ENCODE measurements at regions not wholly inside any gene's neighbourhood (a gene's known extent, or its start where the extent isn't known, plus 50 kb on each side); places are given as distances from the start of the nearest gene placed in this dataset.

DNA sequence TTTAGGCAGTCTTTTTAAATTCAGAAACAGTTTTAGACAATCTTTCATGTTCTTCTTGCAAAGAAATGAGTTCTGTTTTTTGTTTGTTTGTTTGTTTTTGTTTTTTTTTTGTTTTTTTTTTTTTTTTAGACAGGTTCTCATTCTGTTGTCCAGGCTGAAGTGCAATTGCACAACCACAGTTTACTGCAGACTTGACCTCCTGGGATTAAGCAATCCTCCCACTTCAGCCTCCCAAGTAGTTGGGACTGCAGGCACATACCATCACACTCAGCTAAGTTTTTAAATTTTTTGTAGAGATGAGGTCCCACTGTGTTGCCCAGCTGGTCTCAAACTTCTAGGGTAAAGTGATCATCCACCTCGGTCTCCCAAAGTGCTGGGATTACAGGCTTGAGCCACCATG lies 96.2 kb downstream of the OTOR start:
- TF ChIP-seq, protein P1, sequence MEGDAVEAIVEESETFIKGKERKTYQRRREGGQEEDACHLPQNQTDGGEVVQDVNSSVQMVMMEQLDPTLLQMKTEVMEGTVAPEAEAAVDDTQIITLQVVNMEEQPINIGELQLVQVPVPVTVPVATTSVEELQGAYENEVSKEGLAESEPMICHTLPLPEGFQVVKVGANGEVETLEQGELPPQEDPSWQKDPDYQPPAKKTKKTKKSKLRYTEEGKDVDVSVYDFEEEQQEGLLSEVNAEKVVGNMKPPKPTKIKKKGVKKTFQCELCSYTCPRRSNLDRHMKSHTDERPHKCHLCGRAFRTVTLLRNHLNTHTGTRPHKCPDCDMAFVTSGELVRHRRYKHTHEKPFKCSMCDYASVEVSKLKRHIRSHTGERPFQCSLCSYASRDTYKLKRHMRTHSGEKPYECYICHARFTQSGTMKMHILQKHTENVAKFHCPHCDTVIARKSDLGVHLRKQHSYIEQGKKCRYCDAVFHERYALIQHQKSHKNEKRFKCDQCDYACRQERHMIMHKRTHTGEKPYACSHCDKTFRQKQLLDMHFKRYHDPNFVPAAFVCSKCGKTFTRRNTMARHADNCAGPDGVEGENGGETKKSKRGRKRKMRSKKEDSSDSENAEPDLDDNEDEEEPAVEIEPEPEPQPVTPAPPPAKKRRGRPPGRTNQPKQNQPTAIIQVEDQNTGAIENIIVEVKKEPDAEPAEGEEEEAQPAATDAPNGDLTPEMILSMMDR (conservative IDR thresholded peaks at IDR 0.05): no peak
- no peak for TF ChIP-seq ZFX (IDR thresholded peaks at IDR 0.05)
